DMS 273 treated with DMSO at 0.1 percent for 48 hours (cell line): ENCODE measurements at regions not wholly inside any gene's neighbourhood (a gene's known extent, or its start where the extent isn't known, plus 50 kb on each side); places are given as distances from the start of the nearest gene placed in this dataset.

Experiments
- DNase-seq: peaks from one replicate; lab custom pipeline; 2025; lab: John Stamatoyannopoulos, UW

DNA sequence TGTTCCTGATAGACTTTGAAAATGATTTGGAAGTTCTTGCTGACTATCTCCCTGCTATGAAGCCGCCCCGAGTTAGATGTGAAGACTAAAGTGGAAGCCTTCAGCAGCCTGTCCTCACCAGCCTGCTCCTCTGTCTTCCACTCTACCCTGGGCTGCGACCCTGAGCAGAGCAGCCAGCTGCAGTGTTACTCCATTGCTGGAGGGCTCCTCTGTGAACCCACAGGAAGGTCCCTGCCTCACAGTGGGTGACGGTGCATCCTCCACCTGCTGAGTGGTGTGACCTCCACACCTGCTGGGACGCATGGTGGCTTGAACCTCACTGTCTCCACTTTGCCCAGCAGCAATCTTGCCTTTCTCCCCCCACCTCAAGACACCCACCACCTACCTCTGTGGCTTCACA, 116.4 kb downstream of the IRS2 start:
- no peak for DNase-seq

DNA sequence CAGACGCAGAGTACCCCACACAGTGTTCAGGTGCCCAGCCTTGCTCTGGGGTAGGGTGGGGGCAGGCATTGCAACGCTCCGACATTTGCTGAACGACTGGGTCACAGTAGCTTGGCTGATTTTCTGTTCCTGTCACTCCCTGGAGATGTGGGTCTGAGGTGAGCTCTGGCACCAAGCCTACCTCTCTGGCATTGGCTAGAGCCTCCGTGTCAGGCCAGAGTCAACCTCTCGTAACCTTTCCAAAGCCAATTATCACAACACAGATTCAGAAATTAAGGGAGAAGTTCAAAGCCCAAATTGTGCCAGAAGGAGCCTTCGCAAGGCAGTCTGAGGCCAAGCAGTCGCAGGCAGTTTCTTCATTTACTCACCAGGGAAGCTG, 117.2 kb downstream of the IRS2 start:
- DNase-seq: no peak

DNA sequence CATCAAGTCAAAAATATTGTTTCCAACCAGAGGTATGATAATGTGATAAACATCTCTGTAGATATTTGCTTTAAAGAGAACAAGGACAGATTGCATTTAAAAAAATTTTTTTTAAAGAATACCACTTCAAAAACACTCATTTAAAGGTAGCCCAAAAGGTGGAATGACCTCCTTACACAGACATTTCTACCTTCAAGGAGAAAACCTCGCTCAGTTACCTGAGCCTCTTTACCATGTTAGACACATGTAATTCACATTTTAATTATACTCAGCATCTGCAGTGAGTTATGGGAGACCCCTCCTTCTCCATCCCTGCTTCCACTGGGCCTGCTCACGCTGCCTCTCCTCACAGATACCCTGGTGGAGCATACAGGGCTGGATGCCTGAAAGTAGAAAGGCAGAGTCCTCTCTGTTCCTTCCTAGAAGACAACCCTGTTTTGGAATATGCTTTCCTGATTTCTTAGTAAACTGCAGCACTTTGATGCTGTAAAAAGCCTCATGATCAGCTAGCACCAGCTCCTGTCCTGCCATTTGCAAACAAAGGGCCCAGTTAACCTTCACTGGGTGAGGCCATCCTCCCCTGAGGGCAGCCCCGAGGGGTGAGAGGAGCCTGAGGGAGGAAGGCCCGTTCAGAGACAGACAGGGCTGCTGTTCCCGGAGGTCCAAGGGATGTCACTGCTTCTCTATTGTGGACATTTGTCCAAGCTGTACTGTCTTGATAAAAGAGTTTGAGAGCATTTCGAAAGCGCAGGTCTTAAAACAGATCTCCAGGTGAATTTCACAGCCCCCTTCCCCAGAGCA, 117.8 kb downstream of the IRS2 start:
- DNase-seq: no peak

DNA sequence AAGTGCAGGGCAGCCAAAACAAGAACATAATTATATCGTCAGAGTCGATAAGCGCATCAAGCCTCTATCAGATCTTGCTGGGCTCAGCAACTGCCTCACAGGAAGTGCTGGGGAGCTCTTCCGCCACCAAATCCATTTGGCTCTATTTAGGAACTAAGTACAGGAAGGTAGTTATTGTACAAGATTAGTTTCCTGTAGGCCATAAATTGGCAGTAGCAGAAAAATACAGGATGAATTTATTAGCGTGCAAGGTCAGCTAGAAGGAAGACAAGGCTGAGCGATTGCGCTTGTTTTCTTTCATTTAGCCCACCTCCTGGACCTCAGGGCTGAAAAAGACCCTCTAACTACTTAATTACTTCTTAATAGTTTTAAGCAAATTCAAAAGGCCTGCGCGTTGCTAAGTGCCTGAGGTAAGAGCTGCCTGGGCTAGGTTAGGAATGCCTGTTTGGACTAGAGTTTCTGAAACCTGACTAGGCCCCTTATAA, 118.5 kb downstream of the IRS2 start:
- DNase-seq: no peak

DNA sequence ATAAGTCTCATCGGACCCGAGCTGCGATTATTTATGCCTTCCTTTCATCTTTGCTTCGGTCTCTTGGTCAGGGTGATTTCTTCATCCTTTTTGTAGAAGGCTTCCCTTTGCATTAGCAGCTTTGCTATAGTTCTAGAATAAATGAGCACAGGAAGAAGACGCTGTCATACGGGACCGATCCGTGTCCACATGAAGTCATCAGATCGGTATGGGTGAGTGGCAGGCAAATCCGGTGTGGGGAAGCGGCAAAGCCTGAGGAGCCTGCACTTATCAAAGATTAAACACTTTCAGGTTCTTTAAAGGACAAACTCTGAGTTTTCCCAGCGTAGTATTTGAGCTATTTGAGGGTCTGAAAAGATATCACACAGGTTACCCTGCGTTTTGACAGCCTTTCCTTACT, 119.3 kb downstream of the IRS2 start:
- DNase-seq: no peak

DNA sequence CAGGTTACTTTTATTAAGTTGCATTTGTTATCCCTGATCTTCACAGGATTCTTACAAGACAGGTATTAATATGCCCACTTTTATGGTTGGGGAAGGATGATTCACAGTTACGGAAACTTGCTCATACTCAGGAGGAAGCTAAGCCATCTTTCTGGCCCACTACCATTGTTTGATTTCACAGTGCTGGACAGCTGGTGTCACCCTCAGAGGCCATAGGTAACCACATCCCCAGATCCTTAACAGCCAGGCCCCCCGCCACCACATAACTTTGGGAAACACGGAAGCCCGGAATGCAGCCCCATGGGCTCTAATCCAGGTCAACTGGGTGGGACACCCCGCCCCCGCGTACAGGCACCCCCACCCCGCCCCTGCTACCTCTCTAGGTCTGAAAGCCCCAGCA, 119.7 kb downstream of the IRS2 start:
- DNase-seq: no peak

DNA sequence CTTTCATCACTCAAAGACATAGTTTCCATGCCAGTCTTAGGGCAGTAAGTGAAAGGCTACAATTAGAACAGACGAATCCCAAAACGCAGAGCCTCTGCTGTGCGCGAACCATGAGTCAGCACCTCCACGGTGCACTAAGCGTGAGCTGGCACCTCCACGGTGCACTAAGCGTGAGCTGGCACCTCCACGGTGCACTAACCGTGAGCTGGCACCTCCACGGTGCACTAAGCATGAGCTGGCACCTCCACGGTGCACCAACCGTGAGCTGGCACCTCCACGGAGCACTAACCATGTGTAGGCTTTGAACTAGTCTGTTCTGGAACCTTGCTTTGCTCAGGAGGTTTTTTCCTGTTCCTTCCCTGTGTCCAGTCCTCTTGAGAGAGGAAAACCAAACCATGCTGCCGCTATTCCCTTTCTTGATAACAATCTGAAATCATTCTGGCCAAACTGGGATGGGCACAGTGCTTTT, 120.6 kb downstream of the IRS2 start:
- no peak for DNase-seq

DNA sequence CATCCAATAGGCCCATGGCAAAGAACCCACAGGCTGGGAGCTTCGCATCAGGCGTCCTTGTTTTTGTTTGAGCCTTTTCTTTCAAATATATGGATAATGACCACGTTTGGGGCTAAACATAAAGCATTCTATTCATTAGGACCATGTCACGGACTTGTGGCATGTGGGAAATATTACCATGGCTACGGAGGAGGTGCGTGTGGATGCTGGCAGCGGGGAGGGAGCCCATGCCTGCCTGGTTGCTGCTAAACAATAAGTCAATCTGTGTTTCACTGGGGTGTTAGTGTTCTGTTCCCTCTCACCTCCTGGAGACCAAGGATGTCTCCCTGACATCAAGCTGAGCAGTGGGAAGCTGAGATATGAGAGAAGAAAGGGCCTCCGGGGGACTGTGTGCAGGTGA, 121.1 kb downstream of the IRS2 start:
- no peak for DNase-seq

DNA sequence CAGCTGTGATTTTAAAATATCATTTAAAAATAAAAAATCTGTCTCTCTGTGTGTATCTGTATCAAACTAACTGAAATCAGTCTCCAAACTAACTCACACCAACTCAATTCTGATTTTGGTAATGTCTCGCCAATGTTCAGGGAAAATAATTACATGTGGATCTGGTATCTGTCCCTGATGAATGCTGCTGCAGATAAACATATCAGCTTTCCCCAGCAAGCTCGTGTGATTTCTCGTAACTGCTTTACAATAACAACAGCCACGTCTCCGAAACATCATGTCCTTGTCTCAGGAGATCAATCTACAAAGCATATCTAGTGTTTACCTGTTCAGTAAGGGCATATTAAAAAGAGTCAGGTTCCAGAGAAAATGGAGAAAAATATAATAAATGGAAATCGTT, 129.0 kb downstream of the IRS2 start:
- DNase-seq: no peak

DNA sequence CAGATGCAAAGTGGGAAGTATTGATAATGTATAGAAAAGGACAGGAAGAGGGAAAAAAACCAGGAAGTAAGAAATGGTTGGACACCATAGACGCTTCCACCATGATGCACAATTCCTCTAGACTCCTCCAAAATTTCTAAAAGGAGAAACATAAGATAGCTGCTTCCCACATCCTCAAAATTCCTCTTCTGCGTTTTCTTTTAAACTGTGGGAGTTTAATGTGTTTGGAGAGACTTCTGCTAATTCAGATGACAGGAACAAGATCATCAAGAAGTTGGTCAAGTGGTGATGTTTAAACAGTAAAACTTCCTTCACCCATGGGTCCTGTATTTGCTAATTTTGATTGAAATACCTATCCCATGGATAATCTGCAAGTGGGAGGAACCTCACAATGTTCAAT, 130.2 kb downstream of the IRS2 start:
- DNase-seq: no peak

DNA sequence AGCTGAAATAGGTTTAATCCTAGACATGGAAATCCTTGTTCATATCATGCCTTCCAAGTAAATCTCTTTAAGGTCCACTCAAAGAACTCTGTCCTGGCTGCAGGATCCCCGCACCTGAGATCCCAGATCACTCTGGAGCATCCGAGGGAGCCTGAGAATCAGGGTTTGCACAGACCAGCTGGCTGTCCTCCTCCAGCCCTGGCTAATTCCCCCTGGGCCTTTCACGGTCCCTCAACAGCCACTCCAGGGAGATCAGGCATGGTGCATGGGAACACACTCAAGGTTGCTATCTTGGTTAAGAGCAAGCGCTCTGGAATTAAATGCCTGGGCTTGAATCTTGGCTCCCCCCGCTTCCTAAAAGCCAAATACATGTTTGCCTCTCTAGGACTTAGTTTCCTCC, 130.8 kb downstream of the IRS2 start:
- no peak for DNase-seq

DNA sequence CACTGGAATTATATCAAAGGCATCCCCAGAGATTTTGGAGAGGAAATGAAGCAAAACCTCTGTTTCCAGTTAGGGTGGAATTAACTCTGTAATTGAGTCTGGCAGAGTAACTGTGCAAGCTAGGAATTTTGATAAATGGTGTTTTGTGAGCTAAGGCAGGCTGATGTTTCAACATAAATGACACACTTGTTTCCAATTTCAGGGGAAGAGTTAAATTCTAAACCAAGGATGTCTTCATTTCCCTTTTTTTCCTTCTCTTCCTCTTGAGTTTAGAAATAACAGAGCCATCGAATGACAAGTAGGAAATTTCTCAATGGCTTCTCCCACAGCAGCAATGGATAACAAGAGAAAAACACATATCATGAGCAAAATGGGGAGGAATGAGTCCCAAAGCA, 131.2 kb downstream of the IRS2 start:
- no peak for DNase-seq

DNA sequence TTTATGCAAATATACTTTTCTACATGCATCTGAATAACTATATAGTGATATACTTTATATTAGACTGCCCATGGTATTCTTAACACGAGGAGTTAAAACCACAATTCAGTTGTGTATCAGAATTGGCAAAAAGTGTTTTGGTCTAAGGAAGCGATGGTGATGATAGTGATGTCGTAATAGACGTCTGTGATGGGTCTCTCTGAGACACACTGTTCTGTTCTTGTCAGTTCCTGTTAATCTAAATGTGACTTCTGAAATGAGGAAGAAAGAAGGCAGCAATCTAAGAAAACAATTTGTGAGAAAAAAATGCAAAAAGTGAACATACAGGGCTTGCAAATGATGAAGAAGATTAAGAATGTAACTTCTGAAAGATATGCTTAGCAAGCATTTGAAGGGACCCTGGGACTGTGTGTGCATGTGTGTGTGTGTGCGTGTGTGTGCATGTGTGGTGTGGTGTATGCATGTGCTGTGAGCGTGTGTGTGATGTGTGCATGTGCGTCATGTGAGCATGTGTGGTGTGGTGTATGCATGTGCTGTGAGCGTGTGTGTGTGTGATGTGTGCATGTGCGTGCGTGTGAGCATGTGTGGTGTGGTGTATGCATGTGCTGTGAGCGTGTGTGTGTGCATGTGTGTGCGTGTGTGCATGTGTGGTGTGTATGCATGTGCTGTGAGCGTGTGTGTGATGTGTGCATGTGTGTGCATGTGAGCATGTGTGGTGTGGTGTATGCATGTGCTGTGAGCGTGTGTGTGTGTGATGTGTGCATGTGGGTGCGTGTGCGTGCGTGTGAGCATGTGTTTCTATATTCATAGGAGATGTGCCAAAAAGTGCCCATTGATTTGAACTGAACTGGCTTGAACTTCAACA, 131.8 kb downstream of the IRS2 start:
- DNase-seq: no peak

DNA sequence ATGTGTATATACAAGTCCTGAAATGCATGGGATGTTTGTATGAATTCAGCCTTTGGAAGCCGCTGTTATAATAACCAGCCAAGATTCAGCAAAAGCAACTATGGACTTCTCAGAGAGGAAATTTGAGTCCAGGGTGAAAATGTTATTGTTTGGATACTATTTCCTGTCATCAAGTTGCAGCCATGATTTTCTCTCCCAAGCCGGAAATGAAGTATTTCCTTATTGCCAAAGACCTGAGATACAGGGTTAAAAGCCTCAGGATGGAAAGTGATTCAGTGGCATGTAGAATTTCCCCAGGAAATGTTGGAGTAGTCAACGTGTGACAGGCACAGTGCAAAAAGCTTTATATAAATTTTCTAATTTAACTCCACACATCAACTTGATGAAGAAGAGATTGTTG, 133.9 kb downstream of the IRS2 start:
- DNase-seq: no peak

DNA sequence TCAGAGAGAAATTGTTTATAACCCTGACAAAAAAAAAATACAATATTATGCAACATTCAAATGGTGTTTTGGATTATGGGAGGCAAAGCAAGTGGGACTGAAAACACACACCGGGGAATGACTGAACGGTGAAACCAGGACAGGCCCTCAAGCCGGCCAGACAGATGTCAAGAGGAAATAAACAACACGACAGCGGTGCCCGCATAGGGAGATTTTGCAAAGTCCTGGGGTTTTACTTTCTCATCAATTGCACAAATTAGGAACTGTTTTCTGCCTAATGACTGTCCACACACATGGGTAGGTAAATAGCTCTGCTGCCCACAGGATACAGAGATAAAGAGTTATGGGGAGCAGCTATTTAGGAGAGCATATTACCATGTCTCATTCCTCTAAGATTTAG, 134.5 kb downstream of the IRS2 start:
- no peak for DNase-seq

DNA sequence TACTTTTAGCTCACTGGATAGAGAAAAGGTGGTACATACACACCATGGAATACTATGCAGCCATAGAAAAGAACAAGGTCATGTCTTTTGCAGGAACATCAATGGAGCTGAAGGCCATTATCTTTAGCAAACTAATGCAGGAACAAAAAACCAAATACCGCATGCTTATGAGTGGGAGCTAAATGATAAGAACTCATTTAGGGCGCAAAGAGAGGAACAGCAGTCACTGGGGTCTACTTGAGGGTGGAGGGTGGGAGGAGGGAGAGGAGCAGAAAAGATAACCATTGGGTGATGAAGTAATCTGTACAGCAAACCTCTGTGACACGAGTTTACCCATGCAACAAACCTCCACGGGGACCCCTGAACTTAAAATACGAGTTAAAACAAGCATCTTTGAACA, 135.1 kb downstream of the IRS2 start:
- DNase-seq: no peak

DNA sequence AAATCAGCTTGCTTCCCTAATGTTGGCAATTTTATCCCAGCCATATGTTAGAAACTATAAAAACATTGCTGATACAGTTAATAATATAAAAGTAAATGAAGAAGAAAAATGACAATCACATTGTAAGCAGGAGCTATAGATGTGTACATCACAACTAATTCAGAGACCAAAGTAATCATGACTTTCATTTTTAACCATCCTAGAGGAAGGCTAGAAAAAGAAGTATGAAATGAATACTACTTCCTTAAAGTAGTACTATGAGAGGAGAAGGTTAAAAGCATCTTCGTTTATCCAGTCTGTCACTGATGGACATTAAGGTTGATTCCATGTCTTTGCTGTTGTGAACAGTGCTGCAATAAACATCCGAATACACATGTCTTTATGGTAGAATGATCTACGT, 135.5 kb downstream of the IRS2 start:
- DNase-seq: no peak

DNA sequence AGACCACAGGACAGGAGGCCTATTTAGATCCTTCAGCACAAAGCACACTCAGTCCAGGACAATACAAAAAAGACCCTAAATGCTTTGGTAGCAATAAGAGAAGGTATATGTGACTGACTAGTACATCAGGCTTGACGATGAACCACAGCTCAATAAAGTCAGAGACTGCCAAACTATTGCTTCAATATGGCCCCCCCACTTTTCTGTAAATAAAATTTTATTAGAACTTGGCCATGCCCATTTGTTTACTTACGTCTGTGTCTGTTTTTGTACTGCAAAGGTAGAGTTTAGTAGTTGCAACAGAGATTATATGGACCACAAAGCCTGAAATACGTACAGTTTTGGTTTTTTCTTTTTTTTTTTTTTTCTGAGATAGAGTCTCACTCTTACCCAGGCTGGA, 136.7 kb downstream of the IRS2 start:
- DNase-seq: no peak

DNA sequence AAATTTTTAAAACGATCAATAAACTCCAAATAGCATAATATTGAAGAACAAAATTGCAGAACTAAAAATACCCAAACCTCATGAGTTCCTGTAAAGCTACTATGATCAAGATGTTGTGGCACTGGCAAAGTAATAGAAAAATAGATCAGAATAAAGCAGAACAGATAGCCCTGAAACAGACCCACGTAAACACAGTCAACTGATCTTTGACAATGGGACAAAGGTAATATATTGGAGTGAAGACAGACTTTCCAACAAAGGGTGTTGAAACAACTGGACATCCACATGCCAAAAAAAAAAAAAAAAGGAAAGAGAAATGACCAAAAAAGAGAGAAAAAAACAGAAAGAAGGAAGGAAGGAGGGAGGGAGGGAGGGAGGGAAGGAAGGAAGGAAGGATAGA, 138.7 kb downstream of the IRS2 start:
- no peak for DNase-seq

DNA sequence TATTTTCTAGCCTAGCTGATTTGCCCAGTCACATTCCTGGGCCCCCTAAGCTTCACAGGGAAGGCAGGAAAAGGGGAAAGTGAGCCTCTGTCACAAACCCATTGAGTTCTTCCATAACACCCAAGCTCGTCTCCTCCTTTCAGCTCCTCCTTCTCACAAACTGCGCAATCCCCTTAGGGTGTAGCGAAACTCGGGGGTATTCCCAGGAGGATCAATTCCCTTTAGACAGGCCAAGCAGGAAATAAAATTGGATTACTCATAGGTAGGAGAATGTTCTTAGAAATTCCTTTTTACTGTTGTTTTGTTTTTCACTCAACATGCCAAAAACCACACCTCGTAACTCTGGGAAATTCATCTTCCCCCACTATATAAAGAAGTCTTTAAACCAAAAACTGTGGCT, 139.3 kb downstream of the IRS2 start:
- no peak for DNase-seq

DNA sequence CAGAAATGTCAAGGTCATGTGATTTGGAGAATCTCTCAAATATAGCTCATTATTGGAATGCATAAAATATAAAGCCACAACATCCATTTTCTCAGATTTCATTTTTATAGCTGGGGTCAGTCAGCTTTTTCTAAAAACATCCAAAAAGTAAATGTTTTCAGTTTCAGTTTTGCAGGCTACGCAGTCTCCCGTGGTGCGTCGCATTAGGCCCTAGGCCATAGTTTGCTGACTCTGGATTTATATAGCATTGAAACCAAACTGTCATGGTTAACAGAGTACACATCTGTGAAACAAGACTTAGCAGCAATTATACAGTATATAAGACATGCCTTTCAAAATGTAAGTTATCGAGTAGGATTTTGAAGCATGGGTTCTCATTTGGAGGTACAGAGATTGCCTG, 140.0 kb downstream of the IRS2 start:
- DNase-seq: no peak

DNA sequence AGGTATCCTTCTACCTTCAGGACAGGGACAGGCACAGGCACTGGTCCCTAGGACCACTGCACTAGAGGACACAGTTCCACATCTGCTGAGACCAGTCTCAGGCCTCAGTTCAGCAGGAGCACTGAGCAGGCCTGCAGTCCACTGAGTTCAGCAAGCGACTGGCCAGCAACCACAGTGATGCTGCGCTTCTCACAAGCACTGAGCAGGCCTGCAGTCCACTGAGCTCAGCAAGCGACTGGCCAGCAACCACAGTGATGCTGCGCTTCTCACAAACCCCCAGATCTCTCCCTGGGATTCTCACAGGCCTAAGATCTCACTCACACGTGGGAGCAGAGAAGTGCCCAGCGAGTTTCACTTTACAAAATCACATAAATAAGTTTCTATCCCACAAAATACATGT, 140.6 kb downstream of the IRS2 start:
- DNase-seq: no peak

DNA sequence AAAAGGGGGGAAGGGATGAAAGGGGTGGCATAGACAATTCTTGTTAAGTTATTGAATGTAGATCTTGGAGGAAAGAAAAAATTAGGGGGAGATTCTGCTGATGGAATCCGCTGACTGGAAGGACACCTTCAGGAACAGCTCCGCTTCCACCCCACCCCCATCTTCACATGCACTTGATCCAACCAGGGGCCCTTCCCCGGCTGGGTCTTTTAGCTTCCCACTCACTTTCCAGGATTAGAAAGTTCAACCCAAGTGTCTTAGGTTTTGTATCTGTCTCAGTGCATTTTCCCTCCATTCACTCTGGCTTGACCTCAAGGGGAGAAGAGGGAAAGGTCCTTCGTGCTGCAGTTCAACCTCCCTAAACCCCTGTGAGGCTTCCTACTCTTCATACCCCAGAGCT, 141.4 kb downstream of the IRS2 start:
- no peak for DNase-seq
